Activated B cell treated with CpG ODN at 0.5 μM for 24 hours (primary cell): ENCODE measurements at regions not wholly inside any gene's neighbourhood (a gene's known extent, or its start where the extent isn't known, plus 50 kb on each side); places are given as distances from the start of the nearest gene placed in this dataset.
"Not testable (repeated sequence)": the region's sequence is repeated elsewhere in the genome, so short reads cannot be mapped to it uniquely, and the experiment has no call there.

Experiments used
- ATAC-seq: fragments of 200-7000 bp; cut with Tn5 transposase; one replicate; pipeline ENCODE4 v1.10.0; 2021; ENCODE audit warnings: low read depth, mild to moderate bottlenecking, moderate library complexity
- CTCF ChIA-PET: fragments of 350-600 bp; sonication (Branson Sonifier 250); formaldehyde crosslinking; loops from one replicate; lab custom pipeline; 2021; ENCODE audit warnings: antibody characterized with exemption; lab: Charles Lee
- POLR2A ChIA-PET: fragments of 350-600 bp; sonication (Branson Sonifier 250); formaldehyde crosslinking; loops from one replicate; lab custom pipeline; 2021; ENCODE audit warnings: antibody characterized with exemption; lab: Charles Lee
- DNase-seq: peaks from one replicate; pipeline ENCODE4 v3.0.0; 2022
- H3K27ac Mint-ChIP-seq: one replicate; pipeline ENCODE4 v1.8.0; 2020; ENCODE audit warnings: mixed read lengths
- H3K27me3 Mint-ChIP-seq: one replicate; pipeline ENCODE4 v1.8.0; 2021; ENCODE audit warnings: mixed read lengths
- H3K36me3 Mint-ChIP-seq: one replicate; pipeline ENCODE4 v1.8.0; 2021; ENCODE audit warnings: low read depth, mixed read lengths
- H3K4me1 Mint-ChIP-seq: one replicate; pipeline ENCODE4 v1.8.0; 2021; ENCODE audit warnings: mixed read lengths
- H3K4me3 Mint-ChIP-seq: one replicate; pipeline ENCODE4 v1.8.0; 2020; ENCODE audit warnings: mild to moderate bottlenecking, mixed read lengths
- H3K9me3 Mint-ChIP-seq: one replicate; pipeline ENCODE4 v1.8.0; 2020; ENCODE audit warnings: mixed read lengths
- CTCF ChIP-seq: fragments of 200-600 bp; IDR thresholded peaks from one replicate; pipeline ENCODE4 v1.8.0; 2022; ENCODE audit warnings: antibody characterized with exemption, mild to moderate bottlenecking
- intact Hi-C: fragments of 100-400 bp; cut with micrococcal nuclease; formaldehyde crosslinking; loops from one replicate; pipeline ENCODE4 v1.15.1; 2024

- Mint-ChIP-seq H3K27ac (no peak overlapping the region), H3K4me1 (no peaks in the 10 kb centered on the region), H3K4me3 (no peak overlapping the region), H3K9me3 (peaks cover 3% of the 10 kb centered on the region), H3K36me3 (no peaks in the 10 kb centered on the region), H3K27me3 (no peaks in the 10 kb centered on the region)
- POLR2A ChIA-PET: no interaction called here
- CTCF ChIA-PET: interaction anchor here (0.6 kb wide), 1 partner anchor 695 kb away, joined by 4 read pairs; no protein-coding TSS in a partner anchor
- intact Hi-C loops: no loop called here
- DNase-seq (no peak), ATAC-seq (no peak)
- TF ChIP-seq CTCF: no peak
Observed at GRCh38 chr12:102329883-102330282, 132.2 kb upstream of the PMCH start.

- ChIA-PET CTCF (no interaction called here), POLR2A (no interaction called here)
- Mint-ChIP-seq H3K9me3 (peaks cover 3% of the 10 kb centered on the region), H3K27me3 (no peaks in the 10 kb centered on the region), H3K4me3 (no peak overlapping the region), H3K36me3 (no peaks in the 10 kb centered on the region), H3K27ac (no peak overlapping the region), H3K4me1 (no peaks in the 10 kb centered on the region)
- intact Hi-C loops: no loop called here
- DNase-seq (no peak), ATAC-seq (no peak)
- TF ChIP-seq CTCF: no peak
Observed at GRCh38 chr12:102326982-102327381, 129.3 kb upstream of the PMCH start.

- ATAC-seq, CTCF ChIA-PET, H3K9me3 Mint-ChIP-seq, H3K27ac Mint-ChIP-seq, POLR2A ChIA-PET, H3K27me3 Mint-ChIP-seq, intact Hi-C loops, H3K4me3 Mint-ChIP-seq, H3K36me3 Mint-ChIP-seq, H3K4me1 Mint-ChIP-seq, DNase-seq: not testable (repeated sequence)
Observed at GRCh38 chr12:102325108-102325507, 127.5 kb upstream of the PMCH start.

GRCh38 chr12:102323799-102324198 lies 126.2 kb upstream of the PMCH start:
- intact Hi-C loops: no loop called here
- no peak overlapping the region for H3K4me3 Mint-ChIP-seq
- no peaks in the 10 kb centered on the region for H3K4me1 Mint-ChIP-seq
- H3K9me3 Mint-ChIP-seq: peaks cover 3% of the 10 kb centered on the region
- H3K27me3 Mint-ChIP-seq: peaks cover 5% of the 10 kb centered on the region
- ChIA-PET POLR2A (no interaction called here), CTCF (no interaction called here)
- TF ChIP-seq CTCF: no peak
- no peak overlapping the region for H3K27ac Mint-ChIP-seq
- no peak for DNase-seq
- no peak for ATAC-seq
- no peaks in the 10 kb centered on the region for H3K36me3 Mint-ChIP-seq

- DNase-seq: no peak
- TF ChIP-seq CTCF: no peak
- H3K27ac Mint-ChIP-seq: no peak overlapping the region
- H3K36me3 Mint-ChIP-seq: no peaks in the 10 kb centered on the region
- ATAC-seq: no peak
- ChIA-PET CTCF (no interaction called here), POLR2A (no interaction called here)
- intact Hi-C loops: no loop called here
- peaks cover 5% of the 10 kb centered on the region for H3K27me3 Mint-ChIP-seq
- no peaks in the 10 kb centered on the region for H3K4me1 Mint-ChIP-seq
- H3K9me3 Mint-ChIP-seq: peaks cover 3% of the 10 kb centered on the region
- no peak overlapping the region for H3K4me3 Mint-ChIP-seq
Observed at GRCh38 chr12:102322254-102322653, 124.6 kb upstream of the PMCH start.
